ENCODE measurements at regions not wholly inside any gene's neighbourhood (a gene's known extent, or its start where the extent isn't known, plus 50 kb on each side); places are given as distances from the start of the nearest gene placed in this dataset.
"Not testable (repeated sequence)": the region's sequence is repeated elsewhere in the genome, so short reads cannot be mapped to it uniquely, and the experiment has no call there.

- TF ChIP-seq CTCF (IDR thresholded peaks at IDR 0.05; ENCODE audit: borderline replicate concordance, extremely low read depth, low read length, poor library complexity, severe bottlenecking) = no peak
- TF ChIP-seq EZH2 (IDR thresholded peaks at IDR 0.05; ENCODE audit: borderline replicate concordance, low read depth, low read length, severe bottlenecking) = no peak
- H3K79me2 ChIP-seq (ENCODE audit: insufficient read depth, low read length) = no peaks in the 10 kb centered on the region
- H2AFZ ChIP-seq (ENCODE audit: low read depth, low read length) = no peak overlapping the region
- H3K27ac ChIP-seq (ENCODE audit: low read length) = no peak overlapping the region
- no peaks in the 10 kb centered on the region for H3K36me3 ChIP-seq (ENCODE audit: insufficient read depth, low read length)
- H3K4me3 ChIP-seq (ENCODE audit: low read depth in 1 of 2, low read length in 2 of 2) = no peak overlapping the region
- H3K9me3 ChIP-seq (ENCODE audit: insufficient read depth, low read length, severe bottlenecking) = no peaks in the 10 kb centered on the region
- no peaks in the 10 kb centered on the region for H3K4me1 ChIP-seq (ENCODE audit: insufficient read depth, low read length)
- DNase-seq = no peak
- H4K20me1 ChIP-seq (ENCODE audit: insufficient read depth, low read length) = no peaks in the 10 kb centered on the region
- ATAC-seq (ENCODE audit: insufficient read depth, low read depth) = no peak
- H3K27me3 ChIP-seq (ENCODE audit: insufficient read depth, low read length, poor library complexity) = no peaks in the 10 kb centered on the region
- H3K9ac ChIP-seq (ENCODE audit: low read depth, low read length) = no peak overlapping the region
- H3K4me2 ChIP-seq (ENCODE audit: insufficient read depth, low read length) = no peak overlapping the region
Measured at GRCh38 chr18:70578480-70578879, 289.6 kb downstream of the SOCS6 start.

GRCh38 chr18:70577023-70577420 is 288.2 kb downstream of the SOCS6 start:
- no peaks in the 10 kb centered on the region for H3K27me3 ChIP-seq (ENCODE audit: insufficient read depth, low read length, poor library complexity)
- DNase-seq = no peak
- H3K4me3 ChIP-seq (ENCODE audit: low read depth in 1 of 2, low read length in 2 of 2) = no peak overlapping the region
- no peak overlapping the region for H2AFZ ChIP-seq (ENCODE audit: low read depth, low read length)
- no peak overlapping the region for H3K9ac ChIP-seq (ENCODE audit: low read depth, low read length)
- no peak for ATAC-seq (ENCODE audit: insufficient read depth, low read depth)
- no peak overlapping the region for H3K27ac ChIP-seq (ENCODE audit: low read length)
- no peaks in the 10 kb centered on the region for H3K36me3 ChIP-seq (ENCODE audit: insufficient read depth, low read length)
- no peak overlapping the region for H3K4me2 ChIP-seq (ENCODE audit: insufficient read depth, low read length)
- no peaks in the 10 kb centered on the region for H3K4me1 ChIP-seq (ENCODE audit: insufficient read depth, low read length)
- no peaks in the 10 kb centered on the region for H3K9me3 ChIP-seq (ENCODE audit: insufficient read depth, low read length, severe bottlenecking)
- no peaks in the 10 kb centered on the region for H4K20me1 ChIP-seq (ENCODE audit: insufficient read depth, low read length)
- no peaks in the 10 kb centered on the region for H3K79me2 ChIP-seq (ENCODE audit: insufficient read depth, low read length)
- no peak for TF ChIP-seq EZH2 (IDR thresholded peaks at IDR 0.05; ENCODE audit: borderline replicate concordance, low read depth, low read length, severe bottlenecking)
- no peak for TF ChIP-seq CTCF (IDR thresholded peaks at IDR 0.05; ENCODE audit: borderline replicate concordance, extremely low read depth, low read length, poor library complexity, severe bottlenecking)

- Histone ChIP-seq H3K27me3 (ENCODE audit: insufficient read depth, low read length, poor library complexity) (no peaks in the 10 kb centered on the region), H3K27ac (ENCODE audit: low read length) (no peak overlapping the region), H2AFZ (ENCODE audit: low read depth, low read length) (no peak overlapping the region), H3K9ac (ENCODE audit: low read depth, low read length) (no peak overlapping the region), H3K9me3 (ENCODE audit: insufficient read depth, low read length, severe bottlenecking) (no peaks in the 10 kb centered on the region), H3K36me3 (ENCODE audit: insufficient read depth, low read length) (no peaks in the 10 kb centered on the region), H3K4me1 (ENCODE audit: insufficient read depth, low read length) (no peaks in the 10 kb centered on the region), H4K20me1 (ENCODE audit: insufficient read depth, low read length) (no peaks in the 10 kb centered on the region), H3K4me3 (ENCODE audit: low read depth in 1 of 2, low read length in 2 of 2) (no peak overlapping the region), H3K4me2 (ENCODE audit: insufficient read depth, low read length) (no peak overlapping the region), H3K79me2 (ENCODE audit: insufficient read depth, low read length) (no peaks in the 10 kb centered on the region)
- no peak for ATAC-seq (ENCODE audit: insufficient read depth, low read depth)
- TF ChIP-seq CTCF (IDR thresholded peaks at IDR 0.05; ENCODE audit: borderline replicate concordance, extremely low read depth, low read length, poor library complexity, severe bottlenecking) (no peak), EZH2 (IDR thresholded peaks at IDR 0.05; ENCODE audit: borderline replicate concordance, low read depth, low read length, severe bottlenecking) (no peak)
- DNase-seq = no peak
Measured at GRCh38 chr18:70576276-70577022, 287.6 kb downstream of the SOCS6 start.

GRCh38 chr18:70574951-70575350 is 286.1 kb downstream of the SOCS6 start:
- H3K79me2 ChIP-seq (ENCODE audit: insufficient read depth, low read length); H3K4me3 ChIP-seq (ENCODE audit: low read depth in 1 of 2, low read length in 2 of 2); ATAC-seq (ENCODE audit: insufficient read depth, low read depth); H3K36me3 ChIP-seq (ENCODE audit: insufficient read depth, low read length); H4K20me1 ChIP-seq (ENCODE audit: insufficient read depth, low read length); H2AFZ ChIP-seq (ENCODE audit: low read depth, low read length); H3K27me3 ChIP-seq (ENCODE audit: insufficient read depth, low read length, poor library complexity); H3K9ac ChIP-seq (ENCODE audit: low read depth, low read length); H3K27ac ChIP-seq (ENCODE audit: low read length); DNase-seq; H3K9me3 ChIP-seq (ENCODE audit: insufficient read depth, low read length, severe bottlenecking); H3K4me2 ChIP-seq (ENCODE audit: insufficient read depth, low read length); H3K4me1 ChIP-seq (ENCODE audit: insufficient read depth, low read length): not testable (repeated sequence)

- not testable (repeated sequence) for H3K27me3 ChIP-seq (ENCODE audit: insufficient read depth, low read length, poor library complexity); H3K4me2 ChIP-seq (ENCODE audit: insufficient read depth, low read length); H3K36me3 ChIP-seq (ENCODE audit: insufficient read depth, low read length); H3K9ac ChIP-seq (ENCODE audit: low read depth, low read length); H3K4me1 ChIP-seq (ENCODE audit: insufficient read depth, low read length); H4K20me1 ChIP-seq (ENCODE audit: insufficient read depth, low read length); H2AFZ ChIP-seq (ENCODE audit: low read depth, low read length); ATAC-seq (ENCODE audit: insufficient read depth, low read depth); H3K27ac ChIP-seq (ENCODE audit: low read length); H3K79me2 ChIP-seq (ENCODE audit: insufficient read depth, low read length); DNase-seq; H3K9me3 ChIP-seq (ENCODE audit: insufficient read depth, low read length, severe bottlenecking); H3K4me3 ChIP-seq (ENCODE audit: low read depth in 1 of 2, low read length in 2 of 2)
Measured at GRCh38 chr18:70569647-70570046, 280.8 kb downstream of the SOCS6 start.
